CD4-positive, alpha-beta T cell treated with Interleukin-10 for 1 hour (primary cell): ENCODE measurements at regions not wholly inside any gene's neighbourhood (a gene's known extent, or its start where the extent isn't known, plus 50 kb on each side); places are given as distances from the start of the nearest gene placed in this dataset.
"Not testable (repeated sequence)": the region's sequence is repeated elsewhere in the genome, so short reads cannot be mapped to it uniquely, and the experiment has no call there.

Source experiments
- DNase-seq: peaks from one replicate; pipeline ENCODE4 v3.0.0-alpha.2; 2020

- DNase-seq = no peak
Measured at GRCh38 chr10:6718550-6718949, 138.5 kb upstream of the PRKCQ start.

GRCh38 chr10:6716516-6716915 lies 136.4 kb upstream of the PRKCQ start:
- DNase-seq = no peak

GRCh38 chr10:6713716-6714115 lies 133.6 kb upstream of the PRKCQ start:
- DNase-seq = no peak

GRCh38 chr10:6713120-6713519 lies 133.0 kb upstream of the PRKCQ start:
- no peak for DNase-seq

GRCh38 chr10:6711881-6712280 lies 131.8 kb upstream of the PRKCQ start:
- no peak for DNase-seq

GRCh38 chr10:6711408-6711841 lies 131.3 kb upstream of the PRKCQ start:
- DNase-seq = no peak

GRCh38 chr10:6707352-6707751 lies 127.3 kb upstream of the PRKCQ start:
- DNase-seq = no peak

GRCh38 chr10:6706725-6707124 lies 126.6 kb upstream of the PRKCQ start:
- no peak for DNase-seq

- no peak for DNase-seq
Measured at GRCh38 chr10:6704896-6705295, 124.8 kb upstream of the PRKCQ start.

- DNase-seq = not testable (repeated sequence)
Measured at GRCh38 chr10:6702833-6703232, 122.8 kb upstream of the PRKCQ start.

GRCh38 chr10:6702030-6702429 lies 122.0 kb upstream of the PRKCQ start:
- DNase-seq = no peak

GRCh38 chr10:6701289-6701688 lies 121.2 kb upstream of the PRKCQ start:
- DNase-seq = no peak

GRCh38 chr10:6700066-6700465 lies 120.0 kb upstream of the PRKCQ start:
- no peak for DNase-seq

- no peak for DNase-seq
Measured at GRCh38 chr10:6699336-6699735, 119.3 kb upstream of the PRKCQ start.

- DNase-seq = no peak
Measured at GRCh38 chr10:6695519-6695918, 115.4 kb upstream of the PRKCQ start.

- no peak for DNase-seq
Measured at GRCh38 chr10:6694447-6695140, 114.5 kb upstream of the PRKCQ start.

GRCh38 chr10:6692856-6693255 lies 112.8 kb upstream of the PRKCQ start:
- DNase-seq = no peak

GRCh38 chr10:6692103-6692502 lies 112.0 kb upstream of the PRKCQ start:
- no peak for DNase-seq

GRCh38 chr10:6689036-6689435 lies 109.0 kb upstream of the PRKCQ start:
- DNase-seq = no peak

GRCh38 chr10:6680735-6681134 lies 100.7 kb upstream of the PRKCQ start:
- no peak for DNase-seq

- DNase-seq = no peak
Measured at GRCh38 chr10:6678956-6679355, 98.9 kb upstream of the PRKCQ start.

GRCh38 chr10:6678211-6678803 lies 98.2 kb upstream of the PRKCQ start:
- DNase-seq = peak; percentile 70

- not testable (repeated sequence) for DNase-seq
Measured at GRCh38 chr10:6677129-6677528, 97.1 kb upstream of the PRKCQ start.

- DNase-seq = no peak
Measured at GRCh38 chr10:6674291-6674690, 94.2 kb upstream of the PRKCQ start.

- no peak for DNase-seq
Measured at GRCh38 chr10:6671976-6672375, 91.9 kb upstream of the PRKCQ start.
